Mammary epithelial cell (primary cell): ENCODE measurements at regions not wholly inside any gene's neighbourhood (a gene's known extent, or its start where the extent isn't known, plus 50 kb on each side); places are given as distances from the start of the nearest gene placed in this dataset.

Experiments
- EZH2 ChIP-seq: IDR thresholded peaks from 2 replicates; pipeline ENCODE4 v1.6.1; 2012; ENCODE audit warnings: low read length, inconsistent platforms, borderline replicate concordance
- TF ChIP-seq, protein P1 (sequence below), 2 donors: IDR thresholded peaks in 1 of 2; conservative IDR thresholded peaks in 1 of 2; 2 replicates each; pipeline ENCODE4 v1.5.1; 2011 to 2012; ENCODE audit warnings: inconsistent platforms in 2 of 2, low read length in 2 of 2, mild to moderate bottlenecking in 2 of 2, control low read depth in 1 of 2, low read depth in 1 of 2; ENCODE audit not compliant: insufficient read depth in 1 of 2; ENCODE audit errors: extremely low read depth in 1 of 2

DNA sequence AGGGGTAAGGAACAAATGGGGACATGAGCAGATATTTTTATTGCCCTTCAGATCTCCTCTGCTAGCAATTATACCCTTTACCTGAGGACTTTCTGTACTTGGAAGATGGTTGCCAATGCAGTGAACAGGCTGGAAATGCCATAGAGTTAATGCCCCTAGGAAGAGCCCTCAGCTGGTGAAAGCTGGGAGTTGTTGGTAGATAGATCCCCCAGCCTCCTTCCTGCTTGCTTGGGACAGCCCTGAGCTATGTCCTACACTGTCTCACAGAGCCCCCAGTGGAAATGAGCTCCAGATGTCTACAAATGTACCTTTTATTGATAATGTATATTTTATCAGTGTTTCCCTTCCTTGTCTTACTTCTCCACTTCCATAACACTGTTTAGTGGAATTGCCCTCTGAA lies 87.6 kb upstream of the PAK5 start:
- TF ChIP-seq, protein P1, sequence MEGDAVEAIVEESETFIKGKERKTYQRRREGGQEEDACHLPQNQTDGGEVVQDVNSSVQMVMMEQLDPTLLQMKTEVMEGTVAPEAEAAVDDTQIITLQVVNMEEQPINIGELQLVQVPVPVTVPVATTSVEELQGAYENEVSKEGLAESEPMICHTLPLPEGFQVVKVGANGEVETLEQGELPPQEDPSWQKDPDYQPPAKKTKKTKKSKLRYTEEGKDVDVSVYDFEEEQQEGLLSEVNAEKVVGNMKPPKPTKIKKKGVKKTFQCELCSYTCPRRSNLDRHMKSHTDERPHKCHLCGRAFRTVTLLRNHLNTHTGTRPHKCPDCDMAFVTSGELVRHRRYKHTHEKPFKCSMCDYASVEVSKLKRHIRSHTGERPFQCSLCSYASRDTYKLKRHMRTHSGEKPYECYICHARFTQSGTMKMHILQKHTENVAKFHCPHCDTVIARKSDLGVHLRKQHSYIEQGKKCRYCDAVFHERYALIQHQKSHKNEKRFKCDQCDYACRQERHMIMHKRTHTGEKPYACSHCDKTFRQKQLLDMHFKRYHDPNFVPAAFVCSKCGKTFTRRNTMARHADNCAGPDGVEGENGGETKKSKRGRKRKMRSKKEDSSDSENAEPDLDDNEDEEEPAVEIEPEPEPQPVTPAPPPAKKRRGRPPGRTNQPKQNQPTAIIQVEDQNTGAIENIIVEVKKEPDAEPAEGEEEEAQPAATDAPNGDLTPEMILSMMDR (conservative IDR thresholded peaks at IDR 0.05 in 1 of 2, IDR thresholded peaks at IDR 0.05 in 1 of 2; ENCODE audit: extremely low read depth in 1 of 2, insufficient read depth in 1 of 2, low read depth in 1 of 2, low read length in 2 of 2): no peak
- TF ChIP-seq EZH2: no peak
